HFF-Myc (cell line): ENCODE measurements at regions not wholly inside any gene's neighbourhood (a gene's known extent, or its start where the extent isn't known, plus 50 kb on each side); places are given as distances from the start of the nearest gene placed in this dataset.

ENCODE experiments used
- DNase-seq: peaks from one replicate; pipeline ENCODE4 v3.0.0-alpha.2; 2011; ENCODE audit warnings: low read depth; ENCODE audit errors: extremely low read depth
- H3K4me3 ChIP-seq: replicated peaks from 2 replicates; pipeline ENCODE4 v1.5.1; 2011; ENCODE audit warnings: low read depth, mild to moderate bottlenecking, control low read depth, low read length
- CTCF ChIP-seq: IDR thresholded peaks from 2 replicates; pipeline ENCODE4 v1.5.1; 2012; ENCODE audit warnings: mild to moderate bottlenecking, low read depth, low read length, control low read depth; ENCODE audit errors: missing control alignments

- DNase-seq = no peak
- no peak overlapping the region for H3K4me3 ChIP-seq
- no peak for TF ChIP-seq CTCF
Observed at GRCh38 chr7:67502929-67503328, 506.3 kb downstream of the TYW1 start.

- H3K4me3 ChIP-seq = no peak overlapping the region
- TF ChIP-seq CTCF = no peak
- no peak for DNase-seq
Observed at GRCh38 chr7:67505449-67505848, 508.8 kb downstream of the TYW1 start.

GRCh38 chr7:67512481-67512880 is 515.8 kb downstream of the TYW1 start:
- DNase-seq = no peak
- H3K4me3 ChIP-seq = no peak overlapping the region
- no peak for TF ChIP-seq CTCF

GRCh38 chr7:67518580-67518979 is 521.9 kb downstream of the TYW1 start:
- TF ChIP-seq CTCF = no peak
- DNase-seq = no peak

GRCh38 chr7:67519171-67519570 is 522.5 kb downstream of the TYW1 start:
- no peak for TF ChIP-seq CTCF
- DNase-seq = no peak

More at GRCh38 chr7:67518580-67518979, 521.9 kb downstream of the TYW1 start:
- H3K4me3 ChIP-seq = no peak overlapping the region

GRCh38 chr7:67522504-67522903 is 525.9 kb downstream of the TYW1 start:
- no peak overlapping the region for H3K4me3 ChIP-seq
- DNase-seq = no peak
- TF ChIP-seq CTCF = no peak

More at GRCh38 chr7:67519171-67519570, 522.5 kb downstream of the TYW1 start:
- H3K4me3 ChIP-seq = no peak overlapping the region

GRCh38 chr7:67523713-67524112 is 527.1 kb downstream of the TYW1 start:
- H3K4me3 ChIP-seq = no peak overlapping the region
- DNase-seq = no peak
- TF ChIP-seq CTCF = no peak
